Fibroblast of skin of left biceps (primary cell): ENCODE measurements at regions not wholly inside any gene's neighbourhood (a gene's known extent, or its start where the extent isn't known, plus 50 kb on each side); places are given as distances from the start of the nearest gene placed in this dataset.
"Not testable (repeated sequence)": the region's sequence is repeated elsewhere in the genome, so short reads cannot be mapped to it uniquely, and the experiment has no call there.

Experiments
- DNase-seq, 2 experiments: peaks; one replicate each; pipeline ENCODE4 v3.0.0-alpha.2; 2013; ENCODE audit warnings: low read depth in 2 of 2

DNA sequence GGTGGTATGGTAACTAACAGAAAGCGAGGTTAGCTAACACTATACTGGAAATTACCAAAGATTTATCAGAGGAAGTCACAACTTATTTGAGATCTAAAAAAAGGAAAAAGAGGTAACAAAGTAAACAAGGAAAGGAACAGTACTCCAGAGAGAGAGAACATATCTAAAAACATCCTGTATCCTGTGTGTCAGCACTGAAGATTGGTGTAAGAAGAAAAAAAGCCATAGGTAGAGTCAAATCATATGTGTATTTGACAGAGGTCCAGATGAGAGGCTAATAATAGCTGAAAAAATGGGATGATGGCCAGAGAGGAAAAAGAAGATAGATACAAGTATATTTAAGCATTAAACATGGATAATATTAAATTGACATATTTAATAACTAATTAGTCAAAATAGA is 802.0 kb upstream of the FAM174A start:
- not testable (repeated sequence) for DNase-seq

DNA sequence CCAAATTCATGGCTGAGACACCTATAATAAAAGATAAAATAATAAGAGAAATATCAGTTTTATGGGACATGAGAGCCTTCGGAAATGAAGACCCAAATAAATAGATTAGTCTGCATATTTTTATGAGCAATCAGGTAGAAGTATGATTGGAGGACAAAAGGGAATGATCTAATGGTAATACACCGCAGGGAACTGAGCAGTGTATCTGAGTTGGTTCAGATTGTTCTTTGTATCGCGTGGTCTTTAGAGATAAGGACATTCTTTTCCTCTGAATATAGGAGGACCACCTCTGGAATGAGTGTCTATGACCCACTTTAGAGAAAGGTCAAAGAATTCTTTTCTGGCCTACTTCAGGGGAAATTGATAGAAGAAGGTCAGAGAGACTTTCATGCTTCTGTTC is 801.8 kb upstream of the CHD1 start:
- not testable (repeated sequence) for DNase-seq

- DNase-seq, result no peak
These were observed 796.0 kb upstream of the CHD1 start for GRCh38 chr5:99724732-99725290.

DNA sequence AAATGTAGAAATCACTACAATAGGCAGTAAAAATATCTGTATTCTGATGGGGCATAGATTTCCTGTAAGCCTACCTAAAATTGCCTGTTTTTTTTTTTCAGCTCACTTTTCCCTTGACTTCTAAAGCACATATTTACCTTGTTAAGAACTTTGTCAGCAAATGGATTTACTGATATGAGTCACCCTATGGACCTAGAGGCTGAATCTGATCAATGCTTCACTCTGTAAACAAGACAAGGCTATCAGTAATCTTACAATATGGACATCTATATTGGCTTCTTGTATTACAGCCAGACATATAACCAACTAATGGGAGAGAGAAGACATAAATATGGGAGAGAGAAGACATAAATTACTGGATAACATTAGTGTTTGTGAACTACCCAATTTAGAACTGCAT is 792.7 kb upstream of the CHD1 start:
- no peak for DNase-seq

- DNase-seq, result no peak
These were observed 787.1 kb upstream of the CHD1 start for GRCh38 chr5:99715921-99716320.

DNA sequence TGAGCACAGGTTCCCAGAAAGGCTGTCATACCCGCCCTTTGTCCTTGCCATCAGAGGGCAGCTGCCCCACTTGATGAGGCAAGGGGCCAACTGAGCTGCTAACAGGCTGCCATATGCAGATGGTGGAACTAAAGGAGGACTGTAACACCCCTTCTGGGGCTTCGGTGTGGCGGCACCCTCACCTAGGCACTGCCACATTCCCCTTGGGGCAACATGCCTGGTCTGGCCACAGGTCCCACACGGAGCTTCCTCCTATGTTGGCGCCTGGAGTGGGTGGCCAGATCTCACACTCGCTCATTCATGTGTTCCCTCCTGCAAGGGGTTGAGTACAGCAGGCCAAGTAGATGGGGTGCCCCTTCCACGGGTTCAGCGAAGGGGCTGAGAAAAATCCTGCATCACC is 777.4 kb upstream of the CHD1 start:
- no peak for DNase-seq

- DNase-seq, result no peak
These were observed 773.8 kb upstream of the CHD1 start for GRCh38 chr5:99702565-99702964.

- DNase-seq, result no peak
These were observed 766.1 kb upstream of the CHD1 start for GRCh38 chr5:99694884-99695283.

DNA sequence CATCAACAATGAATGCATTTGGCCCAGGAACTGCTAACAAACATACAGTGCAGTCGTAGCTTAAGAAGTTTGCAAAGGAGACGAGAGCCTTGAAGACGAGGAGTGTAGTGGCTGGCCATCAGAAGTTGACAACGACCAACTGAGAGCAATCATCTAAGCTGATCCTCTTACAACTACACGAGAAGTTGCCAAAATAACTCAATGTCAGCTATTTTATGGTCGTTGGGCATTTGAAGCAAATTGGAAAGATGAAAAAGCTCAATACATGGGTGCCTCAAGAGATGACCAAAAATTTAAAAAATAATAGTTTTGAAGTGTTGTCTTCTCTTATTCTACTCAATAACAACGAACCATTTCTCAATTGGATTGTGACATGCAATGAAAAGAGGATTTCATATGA is 757.7 kb upstream of the CHD1 start:
- no peak for DNase-seq

DNA sequence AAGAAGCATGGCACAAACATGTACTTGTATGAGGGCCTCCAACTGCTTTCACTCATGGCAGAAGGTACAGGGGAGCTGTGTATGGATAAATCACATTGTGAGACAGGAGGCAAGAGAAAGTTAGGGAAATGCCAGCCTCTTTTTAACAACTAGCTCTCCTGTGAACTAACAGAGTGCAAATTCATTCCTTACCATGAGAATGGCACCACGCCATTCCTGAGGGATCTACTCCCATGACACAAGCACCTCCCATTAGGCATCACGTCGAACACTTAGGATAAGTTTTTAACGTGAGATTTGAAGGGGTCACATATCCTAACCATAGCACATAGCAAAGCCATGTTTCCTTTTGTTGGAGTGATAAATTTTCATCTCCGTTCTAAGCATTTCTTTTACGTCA is 747.2 kb upstream of the CHD1 start:
- DNase-seq, result no peak

- DNase-seq, result no peak
These were observed 745.3 kb upstream of the CHD1 start for GRCh38 chr5:99674101-99674500.

- no peak for DNase-seq
These were observed 736.2 kb upstream of the CHD1 start for GRCh38 chr5:99664972-99665371.

DNA sequence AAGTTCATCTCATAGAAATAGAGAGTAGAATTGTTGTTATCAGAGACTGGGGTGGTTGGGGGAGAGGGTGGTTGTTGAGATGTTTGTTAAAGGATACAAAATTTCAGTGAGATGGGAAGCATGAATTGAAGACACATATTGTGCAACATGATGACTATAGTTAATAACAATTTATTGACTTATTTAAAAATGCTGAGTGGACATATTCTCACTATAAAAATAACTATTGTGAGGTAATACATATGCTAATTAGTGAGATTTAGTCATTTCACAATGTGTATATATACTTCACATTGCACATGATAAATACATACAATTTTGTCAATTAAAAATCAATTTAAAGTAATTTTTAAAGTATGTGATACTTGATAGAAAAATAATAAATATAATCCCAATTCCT is 722.5 kb upstream of the CHD1 start:
- no peak for DNase-seq

DNA sequence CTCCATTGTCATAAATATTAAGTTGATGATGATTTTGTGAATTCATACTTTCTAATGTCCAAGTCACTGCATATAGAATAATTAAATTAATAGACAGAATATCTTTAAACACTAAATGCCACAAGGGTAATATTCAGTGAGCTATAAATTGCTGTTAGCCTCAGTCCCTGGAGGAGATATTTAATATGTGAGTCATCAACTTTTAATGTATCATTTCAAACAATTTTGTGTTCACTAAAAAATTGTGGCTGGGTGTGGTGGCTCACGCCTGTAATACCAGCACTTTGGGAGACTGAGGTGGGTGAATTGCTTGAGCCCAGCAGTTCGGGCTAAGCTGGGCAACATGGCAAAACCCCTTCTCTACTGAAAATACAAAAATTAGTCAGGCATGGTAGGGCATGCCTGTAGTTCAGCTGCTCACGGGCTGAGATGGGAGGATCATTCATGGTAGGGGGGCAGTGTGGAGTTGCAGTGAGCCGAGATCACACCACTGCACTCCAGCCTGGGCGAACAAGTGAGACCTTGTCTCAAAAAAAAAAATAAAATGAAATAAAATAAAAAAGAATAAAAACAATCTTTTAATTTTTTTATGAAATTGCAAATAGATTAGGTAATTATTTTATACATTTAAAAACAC is 717.3 kb upstream of the CHD1 start:
- no peak for DNase-seq

GRCh38 chr5:99644822-99645221 is 716.0 kb upstream of the CHD1 start:
- no peak for DNase-seq

- no peak for DNase-seq
These were observed 711.8 kb upstream of the CHD1 start for GRCh38 chr5:99640646-99641045.

- DNase-seq, result no peak
These were observed 711.1 kb upstream of the CHD1 start for GRCh38 chr5:99639905-99640304.

GRCh38 chr5:99636663-99637062 is 707.9 kb upstream of the CHD1 start:
- no peak for DNase-seq

GRCh38 chr5:99621772-99622681 is 693.2 kb upstream of the CHD1 start:
- no peak for DNase-seq

GRCh38 chr5:99617335-99617734 is 688.5 kb upstream of the CHD1 start:
- DNase-seq, result no peak

- DNase-seq, result no peak
These were observed 686.1 kb upstream of the CHD1 start for GRCh38 chr5:99614888-99615287.

DNA sequence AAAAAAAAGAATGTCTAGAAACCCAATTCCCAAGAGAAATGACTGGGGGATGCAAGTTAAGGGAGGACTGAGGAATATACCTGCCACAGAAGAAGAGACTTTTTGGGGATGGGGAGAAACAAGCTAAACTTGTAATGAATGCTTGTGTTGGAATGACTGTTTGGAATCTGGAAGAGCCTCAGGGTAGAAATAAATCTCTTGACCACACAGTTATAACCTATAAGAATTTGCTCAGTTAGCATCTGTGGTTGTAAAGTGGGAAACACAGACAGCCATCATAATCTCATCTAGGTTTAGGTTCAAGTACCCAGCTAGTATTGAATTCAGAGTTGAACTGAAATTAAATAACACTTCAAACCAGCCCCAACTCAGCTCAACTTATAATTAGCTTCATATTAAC is 678.3 kb upstream of the CHD1 start:
- no peak for DNase-seq

DNA sequence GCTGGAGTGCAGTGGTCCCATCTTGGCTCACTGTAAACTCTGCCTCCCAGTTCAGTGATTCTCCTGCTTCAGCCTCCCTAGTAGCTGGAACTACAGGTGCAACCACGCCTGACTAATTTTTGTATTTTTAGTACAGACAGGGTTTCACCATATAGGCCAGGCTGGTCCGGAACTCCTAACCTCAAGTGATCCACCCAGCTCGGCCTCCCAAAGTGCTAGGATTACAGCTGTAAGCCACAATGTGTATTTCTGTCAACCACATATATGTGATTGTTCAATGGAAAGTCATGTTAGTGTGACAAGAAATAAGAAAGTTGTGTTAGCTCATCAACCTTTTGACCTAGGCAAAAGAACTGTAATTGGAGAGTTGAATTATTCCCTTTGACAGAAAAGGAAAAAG is 677.1 kb upstream of the CHD1 start:
- DNase-seq, result no peak
